HTR-8/SVneo (cell line): ENCODE measurements at regions not wholly inside any gene's neighbourhood (a gene's known extent, or its start where the extent isn't known, plus 50 kb on each side); places are given as distances from the start of the nearest gene placed in this dataset.
"Not testable (repeated sequence)": the region's sequence is repeated elsewhere in the genome, so short reads cannot be mapped to it uniquely, and the experiment has no call there.

Experiments
- DNase-seq: peaks from one replicate; pipeline ENCODE4 v3.0.0; 2011; ENCODE audit warnings: low spot score, mixed read lengths; ENCODE audit not compliant: insufficient read length
- FAIRE-seq: peaks from 2 replicates; lab custom pipeline; 2011; peaks lifted over from hg19 to GRCh38; lab: Jason Lieb, UNC

DNA sequence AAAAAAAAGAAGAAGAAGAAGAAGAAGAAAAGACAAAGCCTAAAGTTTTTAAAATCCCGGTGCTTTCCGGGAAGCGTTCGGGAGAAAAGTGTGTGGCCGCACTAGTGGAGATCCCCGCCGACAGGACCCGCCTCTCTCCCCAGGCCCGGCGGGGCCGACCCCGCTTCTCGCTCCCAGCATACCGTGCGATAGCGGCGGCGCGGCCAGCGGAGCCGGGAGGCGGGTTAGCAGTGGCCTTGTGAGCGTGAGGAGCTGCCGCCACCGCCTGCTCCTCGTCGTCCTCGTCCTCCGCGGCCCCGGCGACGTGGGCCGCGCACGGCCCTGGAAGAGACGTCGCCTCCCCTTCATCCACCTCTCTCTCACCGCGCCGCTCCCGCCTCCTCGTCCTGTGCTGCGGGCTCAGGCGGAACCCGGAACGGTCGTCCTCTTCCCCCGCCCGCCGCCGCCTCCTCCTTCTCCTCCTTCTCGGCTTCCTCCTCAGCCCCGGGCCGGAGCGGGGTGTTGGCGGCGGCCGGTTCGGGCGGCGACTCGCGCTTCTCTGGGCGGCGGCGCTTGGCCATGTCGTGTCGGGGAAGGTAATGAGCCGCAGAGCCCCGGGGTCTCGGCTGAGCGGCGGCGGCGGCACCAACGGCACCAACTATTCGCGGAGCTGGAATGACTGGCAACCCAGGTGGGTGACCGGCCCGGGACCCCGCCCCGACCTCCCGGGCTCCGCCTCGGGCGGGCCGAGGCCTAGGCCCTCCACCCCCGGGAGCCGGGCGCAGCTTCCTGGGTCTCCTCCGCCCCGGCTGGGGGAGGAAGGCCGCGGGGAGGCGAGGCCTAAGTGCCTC lies 62.6 kb upstream of the CDR2 start:
- DNase-seq, result peak; percentile 44
- not testable (repeated sequence) for FAIRE-seq

DNA sequence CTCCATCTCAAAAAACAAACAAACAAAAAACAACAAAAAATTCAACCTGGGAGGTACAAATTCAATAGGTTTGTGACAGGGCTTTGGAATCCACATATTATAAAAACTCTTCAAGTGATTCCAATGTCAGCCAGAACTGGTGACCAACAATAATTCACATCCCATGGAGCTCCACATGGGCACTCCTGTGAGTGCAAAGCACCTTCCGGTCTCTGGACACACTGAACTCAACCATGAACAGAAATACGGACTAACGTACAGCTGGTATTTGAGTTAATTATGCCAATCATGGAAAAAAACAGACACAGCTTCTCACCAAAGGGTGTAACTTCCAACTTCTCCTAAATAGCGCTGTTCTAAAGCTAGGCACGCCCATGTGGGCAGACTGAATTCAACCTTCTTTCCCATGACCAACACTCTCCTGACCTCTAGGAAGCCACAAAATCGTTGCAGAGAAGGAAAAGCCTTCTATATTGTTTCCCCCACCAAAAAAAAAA lies 62.0 kb upstream of the CDR2 start:
- not testable (repeated sequence) for FAIRE-seq, DNase-seq

DNA sequence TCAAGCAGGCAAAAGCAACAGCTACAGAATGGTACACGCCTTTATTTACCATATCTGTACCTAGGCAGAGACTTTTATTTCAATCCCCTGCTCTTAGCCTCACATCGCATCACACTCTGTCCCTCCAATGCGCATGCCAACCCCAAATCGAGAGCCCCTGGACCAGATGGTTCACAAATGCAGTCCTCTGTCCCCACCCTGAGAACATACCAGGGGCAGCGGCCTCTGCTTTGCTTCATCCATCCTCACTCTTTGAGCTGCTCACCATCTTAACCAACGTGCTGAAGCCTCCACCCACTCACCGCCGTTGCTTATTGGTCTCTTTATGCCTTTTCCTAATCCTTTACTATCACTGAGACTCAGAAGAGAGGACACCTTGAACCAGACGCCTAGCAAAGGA lies 56.9 kb upstream of the CDR2 start:
- FAIRE-seq, DNase-seq: not testable (repeated sequence)

DNA sequence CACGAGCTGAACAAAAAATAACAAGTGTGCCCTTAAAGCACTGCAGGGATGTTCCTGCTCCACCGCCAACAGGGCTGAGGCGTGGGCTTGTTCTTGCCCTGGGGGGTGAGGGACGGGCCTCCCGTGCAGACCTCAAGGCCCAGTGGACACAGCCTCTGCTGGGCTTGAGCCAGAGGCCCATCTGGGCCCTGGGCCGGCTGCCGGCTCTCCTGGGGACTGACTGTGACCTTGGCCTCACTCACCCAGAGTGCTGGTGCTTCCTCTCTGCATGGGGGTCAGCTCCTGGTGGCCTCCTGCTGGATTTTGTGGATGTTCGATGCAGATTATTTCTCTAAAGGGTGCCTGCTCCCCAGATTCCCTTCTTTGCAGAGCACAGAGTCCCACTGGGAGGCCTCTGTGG lies 54.2 kb upstream of the CDR2 start:
- DNase-seq (no peak), FAIRE-seq (no peak)

DNA sequence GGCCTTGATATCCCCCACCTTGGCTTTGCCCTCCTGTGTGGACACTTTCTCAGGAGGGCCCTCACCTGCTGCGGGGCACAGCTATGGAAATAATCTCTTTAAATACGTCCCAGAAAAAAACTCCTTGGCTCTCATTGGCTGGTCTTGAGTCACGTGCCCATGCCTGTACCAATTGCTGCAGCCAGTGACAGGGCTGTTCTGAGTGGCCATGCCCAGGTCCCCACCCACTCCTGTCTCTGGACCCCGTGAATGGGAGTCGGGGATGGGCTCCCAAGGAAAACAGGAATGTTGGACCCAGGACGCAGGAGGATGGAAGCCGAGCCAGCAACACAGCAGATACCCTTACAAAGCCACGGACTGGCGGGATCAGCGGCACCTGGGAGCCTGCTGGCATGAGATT lies 53.1 kb upstream of the CDR2 start:
- DNase-seq, result no peak
- no peak for FAIRE-seq

DNA sequence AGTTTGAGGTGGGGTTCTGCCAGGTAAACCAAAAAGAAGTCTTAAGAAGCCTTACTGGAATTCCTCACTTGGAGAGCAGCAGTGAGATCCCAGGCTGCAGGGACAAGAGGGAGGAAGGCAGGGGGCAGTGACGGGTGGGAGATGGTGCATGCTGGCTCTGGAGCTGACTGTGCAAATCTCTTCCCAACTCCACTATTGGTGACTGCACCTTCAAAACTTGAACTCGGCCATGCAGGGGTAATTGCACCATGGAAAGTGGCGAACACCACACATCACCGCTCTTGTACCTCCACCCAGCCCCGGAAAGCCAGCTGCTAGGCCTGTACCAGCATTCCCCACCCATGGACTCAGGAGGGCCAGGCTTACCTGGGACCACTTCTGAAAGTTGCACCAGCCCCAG lies 51.4 kb upstream of the CDR2 start:
- FAIRE-seq, result no peak
- no peak for DNase-seq

DNA sequence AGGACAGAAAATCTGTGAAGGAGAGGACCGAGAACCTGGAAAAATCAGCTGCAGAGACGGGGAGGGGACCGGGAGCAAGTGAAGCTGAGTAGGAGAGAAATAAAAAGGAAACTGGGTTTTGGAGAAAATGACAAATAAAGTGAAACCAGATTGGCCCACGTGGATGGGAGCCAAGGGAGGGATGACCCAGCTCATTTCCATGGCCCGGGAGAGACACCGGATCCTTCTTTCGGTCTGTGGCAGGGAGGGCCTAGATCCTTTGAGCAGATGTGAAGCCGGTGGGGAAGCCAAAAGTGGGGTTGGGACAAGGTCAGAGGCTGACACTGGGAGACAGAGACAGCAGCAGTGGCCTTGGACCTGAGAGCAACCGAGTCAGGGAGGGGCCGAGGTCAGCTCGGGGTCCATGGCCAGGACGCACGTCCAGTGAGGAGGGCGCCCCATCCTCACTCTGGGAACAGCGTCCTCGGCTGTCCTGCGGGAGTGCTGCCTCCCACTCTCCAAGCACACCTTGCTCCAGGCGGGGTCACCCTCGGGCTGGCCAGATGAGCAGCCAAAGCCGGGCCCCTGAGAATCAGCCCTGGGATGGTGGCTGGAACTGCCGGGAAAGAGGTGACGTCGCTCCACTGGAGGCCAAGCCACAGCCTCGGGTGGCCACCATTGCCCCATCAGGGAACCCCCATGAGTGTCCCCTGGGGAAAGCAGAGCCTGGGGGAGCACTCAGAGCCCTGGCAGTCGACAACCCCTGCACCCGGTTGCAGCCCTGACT lies 50.8 kb upstream of the CDR2 start:
- DNase-seq (no peak), FAIRE-seq (no peak)

DNA sequence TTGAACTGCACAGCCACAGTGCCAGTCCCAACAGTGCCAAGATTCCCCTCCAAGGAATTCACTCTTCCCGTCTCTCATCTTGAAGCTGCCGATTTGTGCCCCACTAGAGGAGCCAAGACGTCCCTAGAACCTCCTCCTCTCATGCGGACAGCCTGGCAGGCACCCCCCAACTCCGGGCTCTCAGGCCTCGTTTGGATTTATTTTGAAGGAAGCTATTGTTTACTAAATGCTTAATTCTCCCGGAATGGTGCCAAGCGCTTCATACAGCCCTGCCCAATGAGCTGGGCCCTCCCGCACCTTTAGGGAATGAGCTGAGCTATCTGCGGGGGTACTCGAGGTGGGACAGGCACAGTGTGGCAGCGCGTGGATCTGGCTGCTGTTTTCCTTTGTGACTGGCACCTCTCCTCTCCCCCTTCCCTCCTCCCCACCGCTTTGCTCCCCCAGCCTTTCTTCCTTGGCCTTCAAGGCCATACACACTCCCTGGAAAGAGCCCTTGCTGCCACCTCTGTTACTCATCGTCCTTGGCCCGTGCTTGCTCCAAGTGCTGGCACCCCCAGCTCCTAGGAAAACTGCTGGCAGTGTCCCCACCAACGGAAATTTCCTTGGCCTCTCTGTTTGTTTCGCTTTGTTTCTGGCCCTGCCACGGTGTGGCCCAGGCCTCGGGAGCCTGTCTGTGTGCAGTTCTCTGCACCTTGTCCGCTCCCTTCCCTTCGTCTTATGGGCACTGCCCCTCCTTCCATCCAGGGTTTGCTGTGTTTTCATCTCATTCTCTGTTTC lies 49.9 kb upstream of the CDR2 start:
- FAIRE-seq, result no peak
- no peak for DNase-seq
